Activated CD4-positive, alpha-beta T cell treated with anti-CD3 and anti-CD28 coated beads, Interleukin-2, amount 10 ng/mL, durations not matched to agents 7 days and 5 days (primary cell): ENCODE measurements at regions not wholly inside any gene's neighbourhood (a gene's known extent, or its start where the extent isn't known, plus 50 kb on each side); places are given as distances from the start of the nearest gene placed in this dataset.
"Not testable (repeated sequence)": the region's sequence is repeated elsewhere in the genome, so short reads cannot be mapped to it uniquely, and the experiment has no call there.

ENCODE experiments used
- CTCF ChIA-PET: fragments of 350-600 bp; sonication (Branson Sonifier 250); formaldehyde crosslinking; loops from one replicate; lab custom pipeline; 2021; ENCODE audit warnings: antibody characterized with exemption; lab: Charles Lee
- POLR2A ChIA-PET: fragments of 350-600 bp; sonication (Branson Sonifier 250); formaldehyde crosslinking; loops from one replicate; lab custom pipeline; 2021; ENCODE audit warnings: antibody characterized with exemption; lab: Charles Lee
- DNase-seq: peaks from one replicate; pipeline ENCODE4 v3.0.0-alpha.2; 2020
- H3K27ac Mint-ChIP-seq: one replicate; pipeline ENCODE4 v1.8.0; 2021; ENCODE audit warnings: mild to moderate bottlenecking, moderate library complexity, mixed read lengths
- H3K27me3 Mint-ChIP-seq: one replicate; pipeline ENCODE4 v1.8.0; 2021; ENCODE audit warnings: mixed read lengths
- H3K36me3 Mint-ChIP-seq: one replicate; pipeline ENCODE4 v1.8.0; 2021; ENCODE audit warnings: low read depth, mixed read lengths
- H3K4me1 Mint-ChIP-seq: one replicate; pipeline ENCODE4 v1.8.0; 2021; ENCODE audit warnings: mixed read lengths
- H3K4me3 Mint-ChIP-seq: one replicate; pipeline ENCODE4 v1.8.0; 2021; ENCODE audit warnings: mild to moderate bottlenecking, moderate library complexity, mixed read lengths
- H3K9me3 Mint-ChIP-seq: one replicate; pipeline ENCODE4 v1.8.0; 2021; ENCODE audit warnings: mixed read lengths

DNA sequence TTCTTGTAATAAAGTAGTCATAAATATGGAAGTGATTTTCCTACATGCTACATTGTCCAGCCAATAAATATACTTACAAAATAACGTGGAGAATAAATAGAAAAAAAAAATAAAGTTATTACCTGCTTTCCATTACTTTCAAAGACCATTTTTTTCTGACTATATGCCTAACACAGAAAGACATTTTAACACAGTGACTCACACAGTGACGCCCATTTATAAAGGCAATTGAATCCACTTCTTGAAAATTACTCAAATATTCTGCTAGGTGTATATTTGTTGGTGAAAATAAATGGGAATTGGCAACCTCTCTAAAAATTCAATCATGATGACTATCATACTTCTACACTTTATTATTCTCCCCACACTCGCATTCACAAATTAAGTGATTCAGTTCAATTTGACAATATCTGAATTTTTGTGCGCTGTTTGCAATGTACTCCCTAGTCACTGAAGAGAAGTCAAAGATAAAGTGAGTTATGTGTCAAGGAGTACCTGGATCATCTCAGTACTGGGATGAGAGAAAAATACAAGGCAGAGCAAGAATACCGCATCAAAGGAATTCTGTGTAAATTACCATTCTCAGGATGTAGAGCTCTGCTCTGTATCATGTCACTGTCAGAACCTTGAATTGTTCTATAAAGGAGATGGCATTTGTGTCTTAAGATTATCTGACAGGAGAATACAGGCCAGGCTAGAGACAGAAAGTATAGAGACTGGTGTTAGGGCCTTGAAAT is 642.7 kb downstream of the IPMK start:
- H3K4me3 Mint-ChIP-seq = no peak overlapping the region
- H3K27ac Mint-ChIP-seq = no peak overlapping the region
- no peak for DNase-seq
- H3K27me3 Mint-ChIP-seq = no peaks in the 10 kb centered on the region
- H3K36me3 Mint-ChIP-seq = no peaks in the 10 kb centered on the region
- CTCF ChIA-PET = no interaction called here
- POLR2A ChIA-PET = no interaction called here
- no peaks in the 10 kb centered on the region for H3K4me1 Mint-ChIP-seq
- H3K9me3 Mint-ChIP-seq = no peaks in the 10 kb centered on the region

DNA sequence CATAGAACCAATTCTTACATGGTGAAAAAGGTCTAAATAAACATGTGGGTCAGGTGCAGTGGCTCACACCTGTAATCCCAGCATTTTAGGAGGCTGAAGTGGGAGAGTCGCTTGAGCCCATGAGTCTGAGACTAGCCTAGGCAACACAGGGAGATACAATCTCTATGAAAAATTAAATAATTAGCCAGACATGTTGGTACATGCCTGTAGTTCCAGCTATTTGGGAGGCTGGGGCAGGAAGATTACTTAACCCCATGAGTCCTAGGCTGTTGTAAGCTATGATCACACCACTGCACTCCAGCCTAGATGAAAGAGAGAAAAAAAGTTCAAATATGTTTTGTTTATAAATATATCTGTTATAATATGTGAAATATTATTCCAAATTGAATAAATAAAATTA is 643.6 kb downstream of the IPMK start:
- H3K27me3 Mint-ChIP-seq = no peaks in the 10 kb centered on the region
- DNase-seq = no peak
- H3K27ac Mint-ChIP-seq = no peak overlapping the region
- no peak overlapping the region for H3K4me3 Mint-ChIP-seq
- ChIA-PET CTCF (no interaction called here), POLR2A (no interaction called here)
- no peaks in the 10 kb centered on the region for H3K4me1 Mint-ChIP-seq
- no peaks in the 10 kb centered on the region for H3K9me3 Mint-ChIP-seq
- no peaks in the 10 kb centered on the region for H3K36me3 Mint-ChIP-seq

DNA sequence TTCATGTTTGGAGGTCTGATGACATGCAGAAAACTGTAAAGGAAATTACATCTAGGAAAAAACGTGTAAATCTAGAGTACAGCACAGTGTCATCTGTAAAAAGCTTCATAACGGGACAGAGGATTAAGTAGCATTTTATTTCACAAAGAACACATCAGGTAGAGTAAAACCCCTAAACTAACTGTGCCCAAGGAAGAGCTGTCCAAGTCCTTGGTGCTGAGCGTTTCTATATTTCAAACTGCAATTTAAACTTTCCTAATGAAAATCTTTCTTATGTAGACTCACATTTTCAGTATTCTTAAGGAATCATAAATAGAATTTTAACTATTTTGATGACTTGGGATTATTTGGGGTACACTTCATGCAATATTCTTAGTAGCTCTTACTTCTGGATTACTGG is 646.2 kb downstream of the IPMK start:
- DNase-seq = no peak
- ChIA-PET CTCF (no interaction called here), POLR2A (no interaction called here)
- no peaks in the 10 kb centered on the region for H3K36me3 Mint-ChIP-seq
- no peaks in the 10 kb centered on the region for H3K9me3 Mint-ChIP-seq
- no peak overlapping the region for H3K27ac Mint-ChIP-seq
- H3K27me3 Mint-ChIP-seq = no peaks in the 10 kb centered on the region
- no peaks in the 10 kb centered on the region for H3K4me1 Mint-ChIP-seq
- H3K4me3 Mint-ChIP-seq = no peak overlapping the region

DNA sequence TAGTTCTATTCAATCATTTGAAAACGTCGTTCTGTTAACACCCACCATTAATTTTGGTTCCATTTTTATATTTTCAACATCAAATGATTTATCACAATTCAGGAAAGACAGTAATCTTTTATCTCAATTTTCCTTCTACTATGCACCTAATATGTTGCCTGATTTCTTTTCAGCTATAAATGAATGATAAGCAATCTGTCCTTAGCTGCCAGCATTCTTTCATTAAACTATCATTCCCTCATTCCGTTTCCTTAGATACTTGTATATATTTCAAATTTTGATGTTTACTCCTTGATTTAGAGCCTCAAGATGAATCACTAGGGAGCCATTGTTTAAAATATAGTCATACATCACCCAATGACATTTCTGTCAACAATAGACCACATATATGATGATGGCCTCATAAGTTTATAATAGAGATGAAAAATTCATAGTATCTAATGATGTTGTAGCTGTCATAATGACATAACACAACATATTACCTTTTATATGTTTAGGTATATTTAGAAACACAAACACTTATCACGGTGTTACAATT is 661.7 kb downstream of the IPMK start:
- Mint-ChIP-seq H3K27ac (no peak overlapping the region), H3K27me3 (no peaks in the 10 kb centered on the region), H3K4me3 (no peak overlapping the region), H3K4me1 (no peaks in the 10 kb centered on the region), H3K36me3 (no peaks in the 10 kb centered on the region), H3K9me3 (peaks cover 3% of the 10 kb centered on the region)
- ChIA-PET POLR2A (no interaction called here), CTCF (no interaction called here)
- DNase-seq = no peak

DNA sequence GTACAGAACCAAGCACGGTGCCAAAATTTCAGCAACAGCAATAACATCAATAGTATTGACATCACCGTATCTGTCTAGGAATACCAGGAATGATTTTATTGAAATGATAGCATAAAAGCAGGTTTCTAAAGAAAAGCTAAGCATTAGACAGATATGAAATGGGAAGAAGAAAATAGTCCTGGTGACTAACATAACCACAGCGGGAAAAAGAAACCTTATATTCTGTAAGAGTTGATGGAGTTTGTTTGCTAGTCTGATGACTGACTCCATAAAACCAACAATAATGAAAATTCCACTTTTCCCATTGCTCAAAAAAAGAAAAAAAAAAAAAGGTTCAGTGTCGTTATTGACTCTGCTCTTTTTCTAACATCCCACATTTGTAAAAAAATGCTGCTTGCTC is 668.3 kb downstream of the IPMK start:
- H3K9me3 Mint-ChIP-seq = peaks cover 3% of the 10 kb centered on the region
- no peaks in the 10 kb centered on the region for H3K27me3 Mint-ChIP-seq
- POLR2A ChIA-PET = no interaction called here
- no peaks in the 10 kb centered on the region for H3K36me3 Mint-ChIP-seq
- H3K4me3 Mint-ChIP-seq = no peak overlapping the region
- H3K4me1 Mint-ChIP-seq = no peaks in the 10 kb centered on the region
- CTCF ChIA-PET = no interaction called here
- DNase-seq = no peak
- H3K27ac Mint-ChIP-seq = no peak overlapping the region

DNA sequence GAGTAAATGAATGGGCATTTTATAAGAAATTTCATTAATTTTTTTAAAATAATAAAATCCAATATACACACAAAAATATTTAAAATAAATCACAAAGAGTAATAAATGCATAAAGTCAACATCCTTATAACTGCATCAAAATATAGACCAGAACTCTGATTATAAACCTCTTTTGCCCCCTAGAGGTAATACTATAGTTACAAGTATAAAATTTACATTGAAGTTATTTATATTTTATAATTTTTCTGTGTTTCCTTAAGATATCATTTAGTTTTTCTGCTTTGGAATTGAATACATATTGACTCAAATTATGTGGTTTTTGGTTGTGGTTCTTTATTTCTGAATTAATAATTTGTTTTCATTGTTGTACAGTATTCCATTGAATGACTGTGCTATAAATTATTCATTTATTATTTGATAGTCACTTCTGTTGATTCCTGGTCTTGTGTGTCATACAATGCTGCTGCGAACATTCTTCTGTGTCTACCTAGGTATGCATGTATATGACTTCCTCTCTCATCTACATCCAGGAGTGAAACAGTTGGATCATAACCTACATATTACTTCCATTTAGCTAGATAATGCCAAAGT is 673.6 kb downstream of the IPMK start:
- DNase-seq = no peak
- H3K4me3 Mint-ChIP-seq = no peak overlapping the region
- no peaks in the 10 kb centered on the region for H3K36me3 Mint-ChIP-seq
- no peaks in the 10 kb centered on the region for H3K27me3 Mint-ChIP-seq
- no peaks in the 10 kb centered on the region for H3K4me1 Mint-ChIP-seq
- POLR2A ChIA-PET = no interaction called here
- H3K27ac Mint-ChIP-seq = no peak overlapping the region
- CTCF ChIA-PET = no interaction called here
- no peaks in the 10 kb centered on the region for H3K9me3 Mint-ChIP-seq

DNA sequence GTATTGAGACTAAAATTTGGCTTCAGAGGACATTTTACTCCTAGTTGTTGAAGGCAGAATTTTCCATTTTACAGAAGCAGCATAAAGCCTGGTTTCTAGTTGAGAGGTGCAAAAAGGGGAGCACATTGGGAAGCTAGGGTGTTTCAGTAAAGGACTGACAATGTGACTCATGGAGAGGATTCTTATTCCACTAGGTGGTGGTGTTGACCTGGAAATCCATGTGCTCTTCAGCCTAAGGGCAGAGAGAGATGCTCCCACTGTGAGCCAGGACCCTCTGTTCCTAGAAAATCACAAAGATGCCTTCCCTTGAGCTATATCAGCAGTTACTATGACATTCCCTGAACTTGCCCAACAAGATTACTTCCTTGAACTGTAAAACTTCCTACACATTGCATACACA is 687.8 kb downstream of the IPMK start:
- no peak overlapping the region for H3K4me3 Mint-ChIP-seq
- DNase-seq = no peak
- no peak overlapping the region for H3K27ac Mint-ChIP-seq
- ChIA-PET POLR2A (no interaction called here), CTCF (no interaction called here)
- no peaks in the 10 kb centered on the region for H3K36me3 Mint-ChIP-seq
- H3K4me1 Mint-ChIP-seq = no peaks in the 10 kb centered on the region
- no peaks in the 10 kb centered on the region for H3K9me3 Mint-ChIP-seq
- H3K27me3 Mint-ChIP-seq = no peaks in the 10 kb centered on the region

DNA sequence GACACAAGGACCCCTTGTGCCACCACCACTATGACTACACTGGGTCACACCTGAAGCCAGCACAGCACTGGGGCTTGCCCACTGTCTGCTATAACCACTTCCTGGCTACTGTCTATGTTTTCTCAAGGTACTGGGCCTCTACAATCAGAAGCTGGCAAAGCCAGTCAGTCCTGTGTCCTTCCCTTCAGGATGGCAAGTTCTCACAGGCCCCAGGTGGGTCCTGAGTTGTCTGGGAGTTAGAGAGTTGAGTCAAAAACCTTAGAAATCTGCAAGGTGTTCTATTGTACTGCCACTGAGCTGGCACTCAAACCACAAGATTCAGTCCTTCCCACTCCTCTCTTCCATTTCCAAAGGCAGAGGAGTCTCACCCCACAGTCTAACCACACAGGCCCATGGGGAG is 705.5 kb downstream of the IPMK start:
- H3K9me3 Mint-ChIP-seq = no peaks in the 10 kb centered on the region
- no peaks in the 10 kb centered on the region for H3K36me3 Mint-ChIP-seq
- ChIA-PET CTCF (no interaction called here), POLR2A (no interaction called here)
- no peak overlapping the region for H3K4me3 Mint-ChIP-seq
- H3K27me3 Mint-ChIP-seq = no peaks in the 10 kb centered on the region
- H3K4me1 Mint-ChIP-seq = no peaks in the 10 kb centered on the region
- DNase-seq = no peak
- H3K27ac Mint-ChIP-seq = no peak overlapping the region

DNA sequence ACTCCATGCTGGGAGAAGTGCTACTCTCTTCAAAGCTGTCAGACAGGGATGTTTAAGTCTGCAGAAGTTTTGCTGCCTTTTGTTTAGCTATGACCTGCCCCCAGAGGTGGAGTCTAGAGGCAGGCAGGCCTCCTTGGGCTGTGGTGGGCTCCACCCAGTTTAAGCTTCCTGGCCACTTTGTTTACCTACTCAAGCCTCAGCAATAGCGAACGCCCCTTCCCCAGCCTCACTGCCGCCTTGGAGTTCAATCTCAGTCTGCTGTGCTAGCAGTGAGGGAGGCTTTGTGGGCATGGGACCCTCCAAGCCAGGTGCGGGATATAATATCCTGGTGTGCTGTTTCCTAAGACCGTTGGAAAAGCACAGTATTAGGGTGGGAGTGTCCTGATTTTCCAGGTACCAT is 715.9 kb downstream of the IPMK start:
- DNase-seq, POLR2A ChIA-PET, H3K4me3 Mint-ChIP-seq, CTCF ChIA-PET, H3K36me3 Mint-ChIP-seq, H3K9me3 Mint-ChIP-seq, H3K27ac Mint-ChIP-seq, H3K4me1 Mint-ChIP-seq, H3K27me3 Mint-ChIP-seq: not testable (repeated sequence)

DNA sequence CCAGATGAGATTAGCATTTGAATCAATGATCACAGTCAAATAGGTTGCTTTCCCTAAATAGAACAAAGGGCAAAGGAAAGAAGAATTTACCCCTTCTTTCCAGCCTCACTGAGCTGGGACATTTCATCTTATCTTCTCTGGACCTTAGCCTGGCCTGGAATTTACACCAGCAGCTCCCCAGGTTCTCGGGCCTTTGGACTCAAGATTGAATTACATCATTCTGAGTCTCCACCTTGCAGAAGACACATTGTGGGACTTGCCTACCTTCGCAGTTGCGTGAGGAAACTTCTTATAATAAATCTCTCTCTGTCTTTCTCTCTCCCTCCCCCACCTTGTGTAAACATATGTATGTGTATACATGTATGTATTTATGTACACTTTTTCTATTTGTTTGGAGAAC is 732.4 kb downstream of the IPMK start:
- no peaks in the 10 kb centered on the region for H3K4me1 Mint-ChIP-seq
- no peak for DNase-seq
- H3K4me3 Mint-ChIP-seq = no peak overlapping the region
- POLR2A ChIA-PET = no interaction called here
- no peaks in the 10 kb centered on the region for H3K36me3 Mint-ChIP-seq
- H3K27ac Mint-ChIP-seq = no peak overlapping the region
- H3K27me3 Mint-ChIP-seq = no peaks in the 10 kb centered on the region
- peaks cover 3% of the 10 kb centered on the region for H3K9me3 Mint-ChIP-seq
- CTCF ChIA-PET = no interaction called here

DNA sequence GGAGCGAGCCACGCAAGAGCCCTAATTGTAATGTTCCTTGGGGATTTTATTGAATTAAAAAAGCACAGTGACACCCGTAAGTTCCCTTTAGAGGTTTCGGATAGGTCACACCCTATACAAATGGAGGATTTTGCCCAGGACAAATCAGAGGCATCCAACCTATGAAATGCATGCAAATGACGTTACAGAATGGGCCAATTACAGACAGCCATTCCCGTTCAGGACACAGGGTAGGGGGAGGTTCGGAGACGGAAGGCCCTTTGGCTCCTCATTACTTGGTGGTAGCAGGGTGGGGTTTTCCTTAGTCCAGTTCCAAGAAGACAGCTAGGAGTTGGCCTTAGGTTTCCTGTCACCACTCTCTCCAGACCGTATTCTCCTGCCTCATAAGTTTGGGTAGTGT is 754.1 kb downstream of the IPMK start:
- Mint-ChIP-seq H3K27me3 (no peaks in the 10 kb centered on the region), H3K36me3 (no peaks in the 10 kb centered on the region), H3K4me3 (no peak overlapping the region), H3K27ac (no peak overlapping the region), H3K4me1 (no peaks in the 10 kb centered on the region), H3K9me3 (peaks cover 9% of the 10 kb centered on the region)
- DNase-seq = no peak
- ChIA-PET POLR2A (no interaction called here), CTCF (no interaction called here)

DNA sequence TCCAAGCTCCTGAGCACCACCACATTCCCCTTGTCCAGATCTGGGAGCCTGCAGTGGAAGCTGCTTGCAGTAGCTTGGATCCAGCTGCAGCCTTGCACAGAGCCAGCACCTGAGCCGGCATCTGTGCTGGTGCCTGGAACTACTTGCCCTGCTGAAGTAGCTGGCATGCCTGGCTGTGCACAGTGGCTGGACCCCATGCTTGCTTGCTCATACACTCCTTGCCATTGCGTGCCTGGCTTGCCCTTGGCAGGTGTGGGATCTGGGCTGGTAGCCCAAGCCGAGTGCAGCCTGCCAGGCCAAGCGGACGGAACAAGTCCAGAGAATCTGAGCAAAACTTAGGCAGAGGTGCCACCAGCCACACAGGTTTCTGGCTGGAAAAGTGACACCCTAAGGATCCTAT is 759.9 kb downstream of the IPMK start:
- Mint-ChIP-seq H3K36me3 (no peaks in the 10 kb centered on the region), H3K4me3 (no peak overlapping the region), H3K27me3 (no peaks in the 10 kb centered on the region), H3K27ac (no peak overlapping the region), H3K9me3 (peaks cover 2% of the 10 kb centered on the region), H3K4me1 (no peaks in the 10 kb centered on the region)
- POLR2A ChIA-PET = no interaction called here
- CTCF ChIA-PET = interaction anchor here (0.5 kb wide), 1 partner anchor 792 kb away, joined by 3 read pairs; no protein-coding TSS in a partner anchor
- no peak for DNase-seq

DNA sequence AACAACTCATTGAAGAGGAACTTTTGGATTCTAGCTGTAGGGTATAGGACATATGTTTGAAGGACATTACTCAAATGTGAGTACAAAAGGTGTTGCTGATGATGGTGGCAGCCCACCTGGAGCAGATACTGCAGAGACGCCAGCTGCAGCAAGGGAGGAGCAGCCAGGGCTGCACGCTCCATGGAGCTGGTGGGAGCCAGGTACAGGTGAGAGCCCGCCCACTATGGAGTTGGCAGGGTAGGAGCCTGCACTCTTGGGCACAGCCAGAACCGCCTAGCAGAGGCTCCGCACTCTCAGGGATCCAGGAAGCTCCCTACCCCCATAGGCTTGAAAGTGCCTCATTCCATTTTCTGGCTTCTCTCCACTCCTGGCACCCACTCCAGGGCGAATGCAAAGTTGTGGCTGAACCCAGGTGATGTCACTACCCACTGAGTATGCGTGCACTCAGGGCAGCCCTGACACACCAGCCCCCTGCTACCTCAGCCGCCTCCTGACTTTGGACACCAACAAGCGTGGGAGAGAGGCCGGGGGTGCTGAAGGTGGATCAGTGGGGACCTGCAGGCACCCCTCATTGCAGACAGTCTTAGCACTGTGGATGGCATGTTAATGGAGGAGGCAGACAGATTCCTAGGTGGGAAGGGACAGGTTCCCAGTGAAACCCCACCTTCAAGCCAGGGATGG is 761.1 kb downstream of the IPMK start:
- DNase-seq = no peak
- Mint-ChIP-seq H3K4me1 (no peaks in the 10 kb centered on the region), H3K27me3 (no peaks in the 10 kb centered on the region), H3K27ac (no peak overlapping the region), H3K4me3 (no peak overlapping the region), H3K9me3 (peaks cover 2% of the 10 kb centered on the region), H3K36me3 (no peaks in the 10 kb centered on the region)
- ChIA-PET POLR2A (no interaction called here), CTCF (no interaction called here)
